H1 (cell line): ENCODE measurements at regions not wholly inside any gene's neighbourhood (a gene's known extent, or its start where the extent isn't known, plus 50 kb on each side); places are given as distances from the start of the nearest gene placed in this dataset.
"Not testable (repeated sequence)": the region's sequence is repeated elsewhere in the genome, so short reads cannot be mapped to it uniquely, and the experiment has no call there.

ENCODE experiments used
- EP300 ChIP-seq, 2 experiments: IDR thresholded peaks; 1 replicate in 1 of 2; 2 replicates in 1 of 2; pipeline ENCODE4 v1.6.1; 2011 to 2012; ENCODE audit warnings: low read depth in 2 of 2, low read length in 2 of 2, mild to moderate bottlenecking in 2 of 2, borderline replicate concordance in 1 of 2, inconsistent platforms in 1 of 2, moderate library complexity in 1 of 2
- RNF2 ChIP-seq: fragments of 200-900, 300-1000 bp; sonication (generic); IDR thresholded peaks from 2 replicates; pipeline ENCODE4 v1.7.1; 2016; ENCODE audit warnings: borderline replicate concordance, low read depth, mild to moderate bottlenecking, antibody characterized with exemption, low read length; ENCODE audit not compliant: poor library complexity, severe bottlenecking; ENCODE audit errors: missing control alignments
- SIN3A ChIP-seq, 2 experiments: IDR thresholded peaks in 1 of 2; conservative IDR thresholded peaks in 1 of 2; 2 replicates each; pipeline ENCODE4 v1.6.1; 2011 to 2012; ENCODE audit warnings: low read length in 2 of 2, improper control_type of control experiment in 1 of 2, low read depth in 1 of 2, mild to moderate bottlenecking in 1 of 2
- SIRT6 ChIP-seq: IDR thresholded peaks from one replicate; pipeline ENCODE4 v1.7.1; 2012; ENCODE audit warnings: low read length, inconsistent platforms
- TF ChIP-seq, protein P1 (sequence below): IDR thresholded peaks from 2 replicates; pipeline ENCODE4 v1.6.1; 2011; ENCODE audit warnings: low read length, improper control_type of control experiment
- TF ChIP-seq, protein P2 (sequence below), 3 experiments: IDR thresholded peaks; 1 replicate in 2 of 3; 2 replicates in 1 of 3; pipeline versions ENCODE4 v1.5.1 to v1.6.1; 2011; ENCODE audit warnings: low read length in 3 of 3, mild to moderate bottlenecking in 3 of 3, inconsistent platforms in 2 of 3, low read depth in 1 of 3, moderate library complexity in 1 of 3; ENCODE audit not compliant: insufficient read depth in 1 of 3; ENCODE audit errors: control extremely low read depth in 1 of 3
- TF ChIP-seq, protein P3 (sequence below): IDR thresholded peaks from 2 replicates; pipeline ENCODE4 v1.6.1; 2011; ENCODE audit warnings: low read depth, mild to moderate bottlenecking, low read length; ENCODE audit not compliant: insufficient read depth
- TF ChIP-seq, protein P4 (sequence below): IDR thresholded peaks from 2 replicates; pipeline ENCODE4 v1.6.1; 2012; ENCODE audit warnings: inconsistent platforms

DNA sequence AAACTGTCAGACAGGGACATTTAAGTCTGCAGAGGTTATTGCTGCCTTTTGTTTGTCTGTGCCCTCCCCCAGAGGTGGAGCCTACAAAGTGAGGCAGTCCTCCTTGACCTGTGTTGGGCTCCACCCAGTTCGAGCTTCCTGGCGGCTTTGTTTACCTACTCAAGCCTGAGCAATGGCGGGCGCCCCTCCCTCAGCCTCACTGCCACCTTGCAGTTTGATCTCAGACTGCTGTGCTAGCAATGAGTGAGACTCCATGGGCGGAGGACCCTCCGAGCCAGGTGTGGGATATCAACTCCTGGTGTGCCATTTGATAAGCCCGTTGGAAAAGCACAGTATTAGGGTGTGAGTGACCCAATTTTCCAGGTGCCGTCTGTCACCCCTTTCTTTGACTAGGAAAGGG is 632.7 kb downstream of the GALC start:
- TF ChIP-seq, protein P1, sequence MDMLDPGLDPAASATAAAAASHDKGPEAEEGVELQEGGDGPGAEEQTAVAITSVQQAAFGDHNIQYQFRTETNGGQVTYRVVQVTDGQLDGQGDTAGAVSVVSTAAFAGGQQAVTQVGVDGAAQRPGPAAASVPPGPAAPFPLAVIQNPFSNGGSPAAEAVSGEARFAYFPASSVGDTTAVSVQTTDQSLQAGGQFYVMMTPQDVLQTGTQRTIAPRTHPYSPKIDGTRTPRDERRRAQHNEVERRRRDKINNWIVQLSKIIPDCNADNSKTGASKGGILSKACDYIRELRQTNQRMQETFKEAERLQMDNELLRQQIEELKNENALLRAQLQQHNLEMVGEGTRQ: not testable (repeated sequence)
- TF ChIP-seq RNF2; SIN3A (conservative IDR thresholded peaks at IDR 0.05 in 1 of 2, IDR thresholded peaks at IDR 0.05 in 1 of 2; ENCODE audit: low read depth in 1 of 2, low read length in 2 of 2); SIRT6; EP300 (IDR thresholded peaks at IDR 0.05; ENCODE audit: borderline replicate concordance in 1 of 2, low read depth in 2 of 2, low read length in 2 of 2): not testable (repeated sequence)
- TF ChIP-seq, protein P2, sequence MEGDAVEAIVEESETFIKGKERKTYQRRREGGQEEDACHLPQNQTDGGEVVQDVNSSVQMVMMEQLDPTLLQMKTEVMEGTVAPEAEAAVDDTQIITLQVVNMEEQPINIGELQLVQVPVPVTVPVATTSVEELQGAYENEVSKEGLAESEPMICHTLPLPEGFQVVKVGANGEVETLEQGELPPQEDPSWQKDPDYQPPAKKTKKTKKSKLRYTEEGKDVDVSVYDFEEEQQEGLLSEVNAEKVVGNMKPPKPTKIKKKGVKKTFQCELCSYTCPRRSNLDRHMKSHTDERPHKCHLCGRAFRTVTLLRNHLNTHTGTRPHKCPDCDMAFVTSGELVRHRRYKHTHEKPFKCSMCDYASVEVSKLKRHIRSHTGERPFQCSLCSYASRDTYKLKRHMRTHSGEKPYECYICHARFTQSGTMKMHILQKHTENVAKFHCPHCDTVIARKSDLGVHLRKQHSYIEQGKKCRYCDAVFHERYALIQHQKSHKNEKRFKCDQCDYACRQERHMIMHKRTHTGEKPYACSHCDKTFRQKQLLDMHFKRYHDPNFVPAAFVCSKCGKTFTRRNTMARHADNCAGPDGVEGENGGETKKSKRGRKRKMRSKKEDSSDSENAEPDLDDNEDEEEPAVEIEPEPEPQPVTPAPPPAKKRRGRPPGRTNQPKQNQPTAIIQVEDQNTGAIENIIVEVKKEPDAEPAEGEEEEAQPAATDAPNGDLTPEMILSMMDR (IDR thresholded peaks at IDR 0.05; ENCODE audit: control extremely low read depth in 1 of 3, insufficient read depth in 1 of 3, low read depth in 1 of 3, low read length in 3 of 3): not testable (repeated sequence)
- TF ChIP-seq, protein P3, sequence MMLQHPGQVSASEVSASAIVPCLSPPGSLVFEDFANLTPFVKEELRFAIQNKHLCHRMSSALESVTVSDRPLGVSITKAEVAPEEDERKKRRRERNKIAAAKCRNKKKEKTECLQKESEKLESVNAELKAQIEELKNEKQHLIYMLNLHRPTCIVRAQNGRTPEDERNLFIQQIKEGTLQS: not testable (repeated sequence)
- TF ChIP-seq, protein P4, sequence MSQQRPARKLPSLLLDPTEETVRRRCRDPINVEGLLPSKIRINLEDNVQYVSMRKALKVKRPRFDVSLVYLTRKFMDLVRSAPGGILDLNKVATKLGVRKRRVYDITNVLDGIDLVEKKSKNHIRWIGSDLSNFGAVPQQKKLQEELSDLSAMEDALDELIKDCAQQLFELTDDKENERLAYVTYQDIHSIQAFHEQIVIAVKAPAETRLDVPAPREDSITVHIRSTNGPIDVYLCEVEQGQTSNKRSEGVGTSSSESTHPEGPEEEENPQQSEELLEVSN: not testable (repeated sequence)
